GM03348 (cell line): ENCODE measurements at regions not wholly inside any gene's neighbourhood (a gene's known extent, or its start where the extent isn't known, plus 50 kb on each side); places are given as distances from the start of the nearest gene placed in this dataset.
"Not testable (repeated sequence)": the region's sequence is repeated elsewhere in the genome, so short reads cannot be mapped to it uniquely, and the experiment has no call there.

Experiments used
- DNase-seq: peaks from one replicate; pipeline ENCODE4 v3.0.0; 2012; ENCODE audit warnings: low spot score

DNA sequence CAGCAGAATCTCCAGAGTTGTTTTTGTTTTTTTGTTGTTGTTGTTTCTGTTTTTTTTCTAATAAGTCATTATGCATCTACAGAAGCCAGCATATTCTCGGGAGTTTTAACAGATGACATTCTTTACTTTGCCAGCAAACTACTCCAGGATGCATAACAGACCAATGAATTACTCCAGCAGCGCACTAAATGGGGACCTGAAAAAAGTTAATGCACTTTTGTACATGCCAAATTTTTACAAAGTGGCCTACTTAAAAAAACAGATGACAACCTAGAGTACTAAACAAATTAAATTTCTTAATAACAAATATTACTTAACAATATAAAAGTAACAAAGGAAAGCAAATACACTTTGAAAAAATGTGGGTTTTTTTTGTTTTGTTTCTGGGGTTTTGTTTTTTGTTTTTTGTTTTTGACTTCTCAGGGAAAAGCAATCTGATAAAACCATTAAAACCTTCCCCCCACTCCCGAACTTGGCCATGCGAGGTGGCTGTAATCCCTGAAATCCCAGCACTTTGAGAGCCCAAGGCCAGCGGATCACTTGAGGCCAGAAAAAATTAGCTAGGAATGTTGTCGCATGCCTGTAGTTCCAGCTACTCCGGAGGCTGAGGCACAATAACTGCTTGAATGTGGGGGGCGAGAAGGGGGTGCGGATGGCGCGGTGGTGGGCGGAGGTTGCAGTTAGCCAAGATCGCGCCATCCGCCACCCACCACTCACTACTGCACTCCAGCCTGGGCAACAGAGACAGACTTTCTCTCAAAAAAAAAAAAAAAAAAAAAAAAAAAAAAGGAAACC, 352.4 kb downstream of the CETN3 start:
- no peak for DNase-seq

GRCh38 chr5:90055831-90056328, 353.7 kb downstream of the CETN3 start:
- peak; percentile 28 for DNase-seq

- no peak for DNase-seq
These were observed 354.9 kb downstream of the CETN3 start for GRCh38 chr5:90054612-90055011.

- DNase-seq, result no peak
These were observed 357.8 kb downstream of the CETN3 start for GRCh38 chr5:90051756-90052155.

- no peak for DNase-seq
These were observed 359.5 kb downstream of the CETN3 start for GRCh38 chr5:90050103-90050502.

GRCh38 chr5:90047113-90047512, 362.4 kb downstream of the CETN3 start:
- DNase-seq, result no peak

DNA sequence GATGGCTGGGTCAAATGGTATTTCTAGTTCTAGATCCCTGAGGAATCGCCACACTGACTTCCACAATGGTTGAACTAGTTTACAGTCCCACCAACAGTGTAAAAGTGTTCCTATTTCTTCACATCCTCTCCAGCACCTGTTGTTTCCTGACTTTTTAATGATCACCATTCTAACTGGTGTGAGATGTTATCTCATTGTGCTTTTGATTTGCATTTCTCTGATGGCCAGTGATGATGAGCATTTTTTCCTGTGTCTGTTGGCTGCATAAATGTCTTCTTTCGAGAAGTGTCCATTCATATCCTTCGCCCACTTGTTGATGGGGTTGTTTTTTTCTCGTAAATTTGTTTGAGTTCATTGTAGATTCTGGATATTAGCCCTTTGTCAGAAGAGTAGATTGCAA, 369.5 kb downstream of the CETN3 start:
- DNase-seq, result not testable (repeated sequence)

DNA sequence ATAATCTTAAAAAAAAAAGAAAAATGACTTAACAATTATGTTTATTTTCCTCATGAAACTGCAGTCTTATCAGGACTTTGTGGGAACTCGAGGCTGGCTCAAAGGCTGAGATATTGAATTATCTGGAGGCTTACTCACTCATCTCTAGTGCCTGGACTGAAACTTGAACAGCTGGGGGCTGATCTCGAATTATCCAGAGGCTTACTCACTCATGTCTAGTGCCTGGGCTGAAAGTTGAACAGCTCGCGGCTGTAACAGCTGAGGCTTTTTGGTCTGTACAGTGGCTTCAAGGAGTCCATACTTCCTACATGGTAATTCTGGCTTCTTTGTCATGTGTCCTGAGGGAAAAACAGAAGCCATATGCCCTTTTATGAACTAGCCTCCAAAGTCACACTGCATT, 371.9 kb downstream of the CETN3 start:
- DNase-seq, result no peak

GRCh38 chr5:90022711-90023053, 386.9 kb downstream of the CETN3 start:
- no peak for DNase-seq

GRCh38 chr5:90022002-90022710, 387.4 kb downstream of the CETN3 start:
- DNase-seq, result no peak

DNA sequence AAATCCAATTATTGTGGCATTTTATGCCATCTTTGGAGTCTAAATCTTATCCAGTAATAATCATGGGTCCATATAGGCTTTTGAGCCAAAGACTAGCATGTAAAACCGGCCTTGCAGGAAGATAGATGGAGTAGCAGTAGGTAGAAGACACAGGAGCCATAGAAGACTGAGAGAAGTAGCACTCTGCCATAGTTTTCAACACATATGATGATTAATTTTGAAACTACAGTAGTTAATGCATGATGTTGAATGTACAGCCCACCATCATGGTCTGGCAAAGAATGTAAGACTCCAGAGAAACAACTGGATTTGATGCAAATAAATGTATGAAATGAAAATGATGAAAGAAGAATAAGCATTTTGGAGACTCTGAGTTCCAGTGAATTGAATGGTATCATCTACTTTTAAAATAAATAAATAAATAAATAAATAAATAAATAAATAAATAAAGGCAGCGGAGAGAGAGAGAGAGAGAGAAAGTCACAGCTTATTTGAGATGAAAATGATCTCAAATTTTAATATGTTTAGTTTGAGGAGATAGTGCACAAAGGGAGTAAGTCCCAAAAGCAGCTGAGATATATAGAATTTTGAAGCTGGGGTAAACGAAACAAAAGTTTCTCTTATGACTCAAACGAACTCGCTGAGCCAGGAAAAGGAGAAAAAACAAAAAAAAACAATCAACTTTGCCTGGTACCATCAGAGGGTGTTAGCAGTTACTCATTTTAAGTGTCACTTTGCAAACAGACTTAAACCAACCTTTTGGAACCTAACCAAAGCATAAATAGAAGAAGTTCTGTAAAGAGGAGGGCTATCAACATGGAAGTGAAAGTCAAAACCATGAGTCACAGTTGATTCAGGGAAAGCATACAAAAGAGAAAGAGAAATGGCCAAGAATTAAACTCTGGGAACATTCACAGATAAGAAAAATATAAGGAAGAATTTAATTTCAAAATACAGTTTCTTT, 388.7 kb downstream of the CETN3 start:
- DNase-seq, result peak; percentile 30

GRCh38 chr5:90017239-90017638, 392.3 kb downstream of the CETN3 start:
- no peak for DNase-seq

GRCh38 chr5:90015584-90016018, 394.0 kb downstream of the CETN3 start:
- no peak for DNase-seq

DNA sequence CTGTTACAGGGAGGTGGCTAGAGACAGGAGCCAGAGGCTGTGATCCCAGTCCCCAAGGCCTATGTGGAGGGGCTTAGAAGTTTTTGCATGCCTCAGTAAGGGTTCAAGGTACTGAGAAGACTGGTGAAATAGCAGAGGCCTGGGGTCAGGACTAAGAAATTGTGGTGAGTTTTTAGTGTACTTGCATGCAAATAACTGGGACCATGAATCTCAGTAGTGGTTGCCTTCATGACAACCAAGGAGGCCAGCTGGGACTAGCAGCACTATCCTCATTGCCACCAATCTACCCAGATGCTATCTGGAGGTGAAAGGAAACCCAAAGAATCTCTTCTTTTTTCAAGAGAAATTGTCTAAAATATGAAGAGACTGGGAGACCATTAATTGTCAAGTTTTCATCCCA, 395.1 kb downstream of the CETN3 start:
- DNase-seq, result no peak

- no peak for DNase-seq
These were observed 409.2 kb downstream of the CETN3 start for GRCh38 chr5:90000351-90000750.

DNA sequence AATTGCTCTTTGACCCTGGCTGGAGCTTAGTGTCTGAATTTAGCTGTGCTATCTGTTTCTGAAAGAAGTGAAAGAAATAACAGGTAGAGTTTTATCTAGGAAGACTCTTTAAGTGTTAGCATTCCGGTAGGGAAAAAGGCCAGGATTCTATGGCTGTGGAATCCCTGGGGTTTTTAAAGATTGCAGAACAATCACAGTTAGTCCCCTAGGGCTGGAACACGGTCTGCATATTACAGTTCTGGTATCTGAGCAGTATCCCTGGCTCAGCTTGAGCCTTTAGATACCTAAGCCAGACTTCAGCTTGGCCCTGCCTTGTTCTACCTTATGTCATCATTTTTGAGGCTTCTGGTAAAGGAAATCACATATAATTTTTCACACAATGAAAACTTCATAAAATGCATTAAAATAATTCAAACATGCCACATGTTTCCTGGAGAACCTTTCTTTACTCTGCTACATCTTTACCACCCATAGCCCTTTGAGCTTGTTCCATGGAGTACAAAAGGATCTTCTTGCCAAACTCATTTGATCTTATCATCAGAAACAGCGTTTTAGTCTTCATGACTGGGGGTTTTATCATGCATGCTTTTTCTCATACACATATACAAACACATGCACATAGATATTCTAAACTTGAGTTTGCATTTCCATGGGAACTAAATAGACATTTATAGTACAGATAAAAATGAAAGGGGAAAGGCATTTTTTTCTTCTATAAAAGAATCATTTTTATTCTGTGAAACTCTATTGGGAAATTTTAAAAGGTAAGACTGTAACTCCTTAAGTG, 410.8 kb downstream of the CETN3 start:
- DNase-seq, result no peak

GRCh38 chr5:89996890-89997289, 412.7 kb downstream of the CETN3 start:
- no peak for DNase-seq

DNA sequence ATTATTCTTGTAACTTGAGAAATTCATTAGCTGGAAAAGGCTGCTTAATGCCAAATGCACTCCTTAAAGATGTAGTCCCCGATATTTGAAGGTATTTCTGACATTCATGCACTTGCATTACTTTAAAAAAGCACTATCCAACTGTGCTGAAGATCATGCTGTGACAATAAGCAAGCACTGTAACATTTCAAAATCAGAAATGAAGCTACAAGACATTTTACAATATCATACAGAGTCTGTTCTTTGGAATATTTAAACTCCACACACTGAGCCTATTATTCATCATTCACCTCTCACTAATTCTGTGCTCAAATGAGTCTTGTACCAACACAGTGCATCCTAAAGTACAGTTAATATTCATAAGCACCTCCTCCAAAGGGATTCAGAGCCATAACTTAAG, 413.2 kb downstream of the CETN3 start:
- no peak for DNase-seq

- no peak for DNase-seq
These were observed 415.3 kb downstream of the CETN3 start for GRCh38 chr5:89994266-89994665.

DNA sequence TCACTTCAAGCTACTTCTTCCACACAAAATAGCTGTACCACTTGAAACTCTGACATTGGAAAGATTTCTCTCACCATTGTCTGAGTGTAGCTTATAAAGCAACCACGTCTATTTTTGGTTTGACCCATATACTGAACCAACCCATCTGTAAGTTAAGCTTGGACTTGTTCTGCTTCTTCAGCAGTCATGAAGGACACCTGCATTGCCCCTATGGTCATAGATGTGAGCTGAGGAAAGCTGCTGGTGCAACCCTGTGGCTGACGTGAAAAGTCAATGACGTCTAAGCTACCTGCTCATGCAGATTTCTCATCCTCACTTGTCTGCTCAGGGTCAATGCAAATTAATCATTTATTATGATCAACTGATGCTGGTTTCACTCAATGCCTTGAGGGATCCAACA, 417.4 kb downstream of the CETN3 start:
- no peak for DNase-seq

- no peak for DNase-seq
These were observed 418.0 kb downstream of the CETN3 start for GRCh38 chr5:89991592-89991991.

DNA sequence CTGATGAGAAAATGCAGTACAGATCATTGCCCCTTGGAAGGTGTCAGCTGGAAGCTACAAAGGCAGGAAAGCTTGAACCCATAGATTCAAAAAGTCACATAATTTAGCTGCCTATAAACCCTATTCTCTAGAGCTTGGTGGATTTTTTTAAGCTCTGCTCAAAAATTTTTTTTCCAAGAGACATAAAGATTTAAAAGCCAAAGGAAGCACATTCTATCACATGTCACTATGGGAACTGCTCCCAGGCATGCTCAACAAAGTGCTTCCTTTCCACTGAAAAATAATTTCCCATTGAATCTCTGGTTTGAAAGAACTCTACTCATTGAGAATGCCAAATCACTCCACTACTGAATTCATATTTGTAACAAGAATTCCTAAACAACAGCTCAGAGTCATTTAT, 419.8 kb downstream of the CETN3 start:
- no peak for DNase-seq
